Muscle layer of duodenum (tissue), 2 donors: ENCODE measurements at regions not wholly inside any gene's neighbourhood (a gene's known extent, or its start where the extent isn't known, plus 50 kb on each side); places are given as distances from the start of the nearest gene placed in this dataset.
"Not testable (repeated sequence)": the region's sequence is repeated elsewhere in the genome, so short reads cannot be mapped to it uniquely, and the experiment has no call there.

ENCODE experiments used
- H3K27ac ChIP-seq: one replicate; pipeline ENCODE4 v1.7.0; 2013; ENCODE audit warnings: mild to moderate bottlenecking, low read length
- H3K27me3 ChIP-seq: one replicate; pipeline ENCODE4 v1.7.0; 2013; ENCODE audit warnings: low read depth, mild to moderate bottlenecking, control low read depth, low read length
- H3K36me3 ChIP-seq, 2 donors: one replicate each; pipeline ENCODE4 v1.7.0; 2013; ENCODE audit warnings: low read length in 2 of 2, control low read depth in 1 of 2, mild to moderate bottlenecking in 1 of 2; ENCODE audit not compliant: insufficient read depth in 2 of 2, control insufficient read depth in 1 of 2
- H3K4me1 ChIP-seq, 2 donors: one replicate each; pipeline ENCODE4 v1.7.0; 2013; ENCODE audit warnings: low read length in 2 of 2, mild to moderate bottlenecking in 2 of 2, control low read depth in 1 of 2, moderate library complexity in 1 of 2; ENCODE audit not compliant: insufficient read depth in 2 of 2, control insufficient read depth in 1 of 2
- H3K4me3 ChIP-seq, 2 donors: one replicate each; pipeline ENCODE4 v1.7.0; 2013; ENCODE audit warnings: low read length in 2 of 2, low read depth in 1 of 2, mild to moderate bottlenecking in 1 of 2
- H3K9me3 ChIP-seq, 2 donors: one replicate each; pipeline ENCODE4 v1.7.0; 2013; ENCODE audit warnings: low read length in 2 of 2, control low read depth in 1 of 2, mild to moderate bottlenecking in 1 of 2; ENCODE audit not compliant: control insufficient read depth in 1 of 2
- donor health status: healthy.

DNA sequence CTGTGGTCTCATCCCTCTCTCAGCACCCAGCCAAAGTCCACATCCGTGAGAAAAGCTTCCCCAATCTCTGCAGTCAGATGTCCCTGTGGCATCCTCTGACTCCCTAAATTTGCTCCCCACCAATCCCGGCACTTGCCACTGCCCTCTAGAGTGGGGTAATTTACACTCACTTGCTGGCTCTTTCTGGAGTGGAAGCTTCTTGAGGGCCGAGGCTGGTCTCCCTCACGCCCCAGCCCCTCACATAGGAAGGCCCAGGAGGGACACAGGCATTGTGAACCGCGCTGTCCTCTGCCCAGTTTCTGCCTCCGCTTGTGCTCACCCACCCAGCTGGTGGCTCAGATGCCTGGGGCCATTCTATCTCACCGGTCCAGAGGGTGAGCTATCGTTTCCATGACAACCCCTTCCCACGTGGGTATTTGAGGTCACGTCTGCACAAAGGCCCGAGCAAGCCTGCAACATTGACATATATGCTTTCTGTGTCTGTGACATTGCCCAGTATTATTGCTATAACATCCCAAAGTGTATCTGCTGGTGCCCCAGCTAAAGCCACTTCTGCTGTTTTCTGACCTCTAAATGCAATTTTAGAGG lies 97.3 kb upstream of the CTBP2 start:
- Histone ChIP-seq H3K27ac (no peak overlapping the region), H3K36me3 (no peaks in the 10 kb centered on the region), H3K27me3 (no peaks in the 10 kb centered on the region), H3K4me1 (no peaks in the 10 kb centered on the region), H3K4me3 (no peak overlapping the region), H3K9me3 (no peaks in the 10 kb centered on the region)

DNA sequence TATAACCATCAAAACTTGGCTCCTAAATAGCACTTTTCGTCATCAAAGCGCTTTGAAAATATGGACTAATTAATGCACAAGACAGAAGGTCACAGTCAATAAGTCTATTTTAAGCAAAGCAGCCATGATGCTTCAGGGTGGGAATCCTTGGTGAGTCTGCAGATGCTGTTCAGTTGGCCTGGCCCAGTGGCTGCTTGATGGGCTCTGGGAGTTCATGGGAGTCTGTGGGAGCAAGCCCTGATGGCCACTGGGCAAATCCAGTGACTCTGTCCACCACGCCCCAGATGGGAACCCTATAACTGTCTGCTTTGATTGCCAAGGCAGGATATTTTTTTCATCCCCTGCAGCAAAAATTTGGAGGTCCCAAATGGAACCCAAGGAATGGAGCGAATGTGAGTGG lies 95.7 kb upstream of the CTBP2 start:
- Histone ChIP-seq H3K36me3 (no peaks in the 10 kb centered on the region), H3K4me3 (no peak overlapping the region), H3K9me3 (no peaks in the 10 kb centered on the region)

DNA sequence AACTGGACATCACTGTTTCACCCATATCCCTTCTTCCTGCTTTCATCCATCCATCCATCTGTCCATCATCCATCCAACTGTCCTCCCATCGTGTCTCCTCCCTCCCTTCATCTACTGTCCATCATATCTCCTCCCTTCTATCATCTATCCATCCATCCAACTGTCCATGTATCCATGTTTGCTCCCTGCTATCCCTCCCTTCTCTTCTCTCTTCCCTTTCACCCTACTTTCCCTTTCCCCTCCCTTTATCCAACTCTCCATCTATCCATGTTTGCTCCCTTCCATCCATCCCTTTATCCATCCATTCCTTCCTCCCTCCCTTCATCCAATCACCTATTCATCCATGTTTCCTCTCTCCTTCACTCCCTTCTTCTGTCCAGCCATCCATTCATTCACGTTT lies 92.6 kb upstream of the CTBP2 start:
- no peaks in the 10 kb centered on the region for H3K9me3 ChIP-seq
- no peak overlapping the region for H3K4me3 ChIP-seq
- no peak overlapping the region for H3K27ac ChIP-seq
- H3K27me3 ChIP-seq, result no peaks in the 10 kb centered on the region
- H3K36me3 ChIP-seq, result no peaks in the 10 kb centered on the region
- H3K4me1 ChIP-seq, result no peaks in the 10 kb centered on the region

More for the DNA sequence above, 95.7 kb upstream of the CTBP2 start:
- Histone ChIP-seq H3K27me3 (no peaks in the 10 kb centered on the region), H3K27ac (no peak overlapping the region), H3K4me1 (no peaks in the 10 kb centered on the region)

DNA sequence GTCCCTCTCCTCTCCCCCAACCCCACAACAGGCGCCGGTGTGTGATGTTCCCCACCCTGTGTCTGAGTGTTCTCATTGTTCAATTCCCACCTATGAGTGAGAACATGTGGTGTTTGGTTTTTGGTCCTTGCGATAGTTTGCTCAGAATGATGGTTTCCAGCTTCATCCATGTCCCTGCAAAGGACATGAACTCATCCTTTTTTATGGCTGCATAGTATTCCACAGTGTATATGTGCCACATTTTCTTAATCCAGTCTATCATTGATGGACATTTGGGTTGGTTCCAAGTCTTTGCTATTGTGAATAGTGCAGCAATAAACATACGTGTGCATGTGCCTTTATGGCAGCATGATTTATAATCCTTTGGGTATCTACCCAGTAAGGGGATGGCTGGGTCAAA lies 90.5 kb upstream of the CTBP2 start:
- H3K4me1 ChIP-seq, H3K9me3 ChIP-seq, H3K36me3 ChIP-seq, H3K4me3 ChIP-seq, H3K27me3 ChIP-seq, H3K27ac ChIP-seq: not testable (repeated sequence)

DNA sequence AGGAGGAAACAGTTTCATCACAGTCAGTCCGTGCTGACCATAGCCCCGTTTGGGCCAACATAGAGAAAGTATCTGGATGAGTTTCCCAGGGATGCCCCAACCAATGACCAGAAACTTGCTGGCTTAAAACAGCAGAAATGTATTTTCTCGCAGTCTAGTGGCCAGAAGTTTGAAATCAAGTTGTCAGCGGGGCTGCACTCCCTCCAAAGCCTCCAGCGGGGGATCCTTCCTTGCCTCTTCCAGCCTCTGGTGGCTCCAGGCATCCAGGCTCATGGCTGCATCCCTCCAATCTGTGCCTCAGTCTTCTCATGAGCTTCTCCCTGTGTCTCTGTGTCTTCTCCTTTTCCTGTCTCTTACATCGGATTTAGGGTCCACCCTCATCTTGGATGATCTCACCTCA lies 89.6 kb upstream of the CTBP2 start:
- Histone ChIP-seq H3K36me3 (no peaks in the 10 kb centered on the region), H3K4me1 (no peaks in the 10 kb centered on the region), H3K4me3 (no peak overlapping the region), H3K27ac (no peak overlapping the region), H3K27me3 (no peaks in the 10 kb centered on the region), H3K9me3 (no peaks in the 10 kb centered on the region)

DNA sequence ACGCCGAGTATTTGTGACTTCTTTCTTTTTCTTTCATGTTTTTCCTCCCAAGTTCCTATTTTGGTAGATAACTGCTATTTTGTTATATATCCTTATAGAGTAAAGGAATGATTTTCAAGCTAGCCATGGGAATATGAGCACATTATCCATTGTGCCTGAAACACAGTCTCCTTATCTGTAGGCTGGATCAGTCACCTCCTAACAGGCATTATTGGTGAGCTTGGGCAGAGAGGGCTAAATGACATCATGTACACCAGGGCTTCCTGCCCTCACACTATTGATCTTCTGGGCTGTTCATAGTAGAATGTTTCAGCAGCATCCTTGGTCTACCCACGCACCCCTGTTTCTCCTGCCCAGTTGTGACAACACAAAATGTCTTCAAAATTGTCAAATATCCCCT lies 88.1 kb upstream of the CTBP2 start:
- no peaks in the 10 kb centered on the region for H3K4me1 ChIP-seq
- H3K4me3 ChIP-seq, result no peak overlapping the region
- no peaks in the 10 kb centered on the region for H3K27me3 ChIP-seq
- H3K36me3 ChIP-seq, result no peaks in the 10 kb centered on the region
- H3K9me3 ChIP-seq, result no peaks in the 10 kb centered on the region
- no peak overlapping the region for H3K27ac ChIP-seq

DNA sequence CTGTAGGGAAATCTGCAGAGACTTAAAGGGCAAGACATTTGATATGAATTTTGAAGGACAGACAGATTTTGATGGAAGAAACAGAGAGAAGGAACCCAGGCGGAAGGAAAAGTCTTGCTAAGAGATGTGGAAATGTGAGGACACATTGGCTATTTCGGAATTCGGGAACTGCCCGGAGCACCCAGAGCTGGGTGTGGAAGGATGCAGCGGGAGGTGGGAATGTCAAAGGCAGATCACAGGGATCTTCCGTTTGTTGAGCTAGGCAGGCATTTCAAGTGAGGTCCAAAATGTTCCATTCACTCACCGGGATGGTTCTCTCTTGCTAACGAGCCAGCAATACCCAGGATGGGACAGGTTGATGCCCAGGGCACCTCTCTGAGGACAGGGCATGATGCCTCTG lies 87.2 kb upstream of the CTBP2 start:
- no peaks in the 10 kb centered on the region for H3K9me3 ChIP-seq
- no peak overlapping the region for H3K4me3 ChIP-seq
- no peaks in the 10 kb centered on the region for H3K4me1 ChIP-seq
- H3K27ac ChIP-seq, result no peak overlapping the region
- no peaks in the 10 kb centered on the region for H3K27me3 ChIP-seq
- H3K36me3 ChIP-seq, result no peaks in the 10 kb centered on the region

DNA sequence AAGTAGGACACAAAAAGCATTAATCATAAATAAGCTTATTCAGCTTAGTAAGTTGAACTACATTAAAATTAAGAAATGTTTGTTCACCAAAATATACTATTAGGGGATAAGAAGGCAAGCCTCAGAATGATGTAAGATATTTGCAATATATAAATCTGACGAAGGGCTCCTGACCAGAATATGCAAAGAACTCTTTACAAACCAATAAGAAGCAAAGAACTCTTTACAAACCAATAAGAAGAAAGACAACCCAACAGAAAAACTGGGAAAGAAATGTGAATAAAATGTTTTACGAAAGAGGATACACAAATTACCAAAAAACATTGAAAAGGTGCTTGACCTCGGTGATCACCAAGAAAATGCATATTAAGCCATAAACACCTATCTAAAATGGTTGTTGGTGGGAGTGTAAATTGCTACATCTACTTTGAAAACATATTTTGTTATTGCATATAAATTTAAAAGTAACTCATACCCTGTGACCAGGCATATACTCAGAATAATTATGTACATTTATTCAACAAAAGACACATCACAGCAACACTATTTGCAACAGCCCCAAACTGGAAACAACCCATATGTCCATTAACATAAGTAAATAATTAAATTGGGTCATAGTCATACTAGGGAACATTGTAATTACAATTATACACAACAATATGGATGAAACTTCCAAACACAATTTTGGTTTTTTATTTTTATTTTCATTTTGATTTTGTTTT lies 83.3 kb upstream of the CTBP2 start:
- no peak overlapping the region for H3K27ac ChIP-seq
- no peaks in the 10 kb centered on the region for H3K4me1 ChIP-seq
- peaks cover 0 to under 1% of the 10 kb centered on the region in 2 donors for H3K9me3 ChIP-seq
- H3K36me3 ChIP-seq, result no peaks in the 10 kb centered on the region
- H3K4me3 ChIP-seq, result no peak overlapping the region
- no peaks in the 10 kb centered on the region for H3K27me3 ChIP-seq

DNA sequence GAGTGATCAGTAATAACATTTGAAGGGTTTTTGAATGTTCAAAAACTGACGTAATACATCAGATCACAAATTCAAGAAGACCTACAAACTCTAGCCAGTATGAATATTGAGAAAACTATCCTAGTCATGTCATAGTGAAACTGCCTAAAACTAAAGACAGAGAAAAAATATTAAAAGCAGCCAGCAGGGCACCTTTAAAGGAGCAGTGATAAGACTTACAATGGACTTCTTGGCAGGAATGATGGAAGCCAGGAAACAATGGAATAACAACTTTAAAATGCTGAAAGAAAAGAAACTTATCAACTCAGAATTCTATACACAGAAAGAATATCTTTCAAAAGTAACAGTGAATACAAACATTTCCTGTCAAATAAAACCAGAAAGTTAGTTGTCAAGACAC lies 78.3 kb upstream of the CTBP2 start:
- Histone ChIP-seq H3K27ac (no peak overlapping the region), H3K27me3 (no peaks in the 10 kb centered on the region), H3K9me3 (peaks cover 0 to 4% of the 10 kb centered on the region in 2 donors), H3K4me1 (no peaks in the 10 kb centered on the region), H3K36me3 (no peaks in the 10 kb centered on the region), H3K4me3 (no peak overlapping the region)

DNA sequence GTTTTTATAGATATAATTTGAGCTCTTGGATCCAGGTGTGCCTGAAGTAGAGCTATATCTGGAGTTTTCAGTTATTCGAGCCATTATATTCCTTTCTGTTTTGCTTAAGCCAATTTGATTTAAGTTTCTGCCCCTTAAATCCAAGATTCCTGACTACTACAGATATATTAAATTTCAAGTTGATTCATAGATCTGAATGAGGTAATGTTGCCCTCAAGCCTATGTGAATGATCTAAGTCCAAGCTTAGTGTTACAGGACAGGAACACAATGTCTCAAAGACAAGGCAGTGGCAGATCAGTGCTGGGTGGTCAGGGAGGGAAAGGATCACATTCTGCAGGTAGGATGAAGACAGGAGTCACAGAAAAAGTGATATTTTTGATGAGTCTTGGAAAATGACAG lies 75.7 kb upstream of the CTBP2 start:
- Histone ChIP-seq H3K27ac (no peak overlapping the region), H3K27me3 (no peaks in the 10 kb centered on the region), H3K36me3 (no peaks in the 10 kb centered on the region), H3K9me3 (peaks cover 0 to 4% of the 10 kb centered on the region in 2 donors), H3K4me1 (no peaks in the 10 kb centered on the region), H3K4me3 (no peak overlapping the region)

DNA sequence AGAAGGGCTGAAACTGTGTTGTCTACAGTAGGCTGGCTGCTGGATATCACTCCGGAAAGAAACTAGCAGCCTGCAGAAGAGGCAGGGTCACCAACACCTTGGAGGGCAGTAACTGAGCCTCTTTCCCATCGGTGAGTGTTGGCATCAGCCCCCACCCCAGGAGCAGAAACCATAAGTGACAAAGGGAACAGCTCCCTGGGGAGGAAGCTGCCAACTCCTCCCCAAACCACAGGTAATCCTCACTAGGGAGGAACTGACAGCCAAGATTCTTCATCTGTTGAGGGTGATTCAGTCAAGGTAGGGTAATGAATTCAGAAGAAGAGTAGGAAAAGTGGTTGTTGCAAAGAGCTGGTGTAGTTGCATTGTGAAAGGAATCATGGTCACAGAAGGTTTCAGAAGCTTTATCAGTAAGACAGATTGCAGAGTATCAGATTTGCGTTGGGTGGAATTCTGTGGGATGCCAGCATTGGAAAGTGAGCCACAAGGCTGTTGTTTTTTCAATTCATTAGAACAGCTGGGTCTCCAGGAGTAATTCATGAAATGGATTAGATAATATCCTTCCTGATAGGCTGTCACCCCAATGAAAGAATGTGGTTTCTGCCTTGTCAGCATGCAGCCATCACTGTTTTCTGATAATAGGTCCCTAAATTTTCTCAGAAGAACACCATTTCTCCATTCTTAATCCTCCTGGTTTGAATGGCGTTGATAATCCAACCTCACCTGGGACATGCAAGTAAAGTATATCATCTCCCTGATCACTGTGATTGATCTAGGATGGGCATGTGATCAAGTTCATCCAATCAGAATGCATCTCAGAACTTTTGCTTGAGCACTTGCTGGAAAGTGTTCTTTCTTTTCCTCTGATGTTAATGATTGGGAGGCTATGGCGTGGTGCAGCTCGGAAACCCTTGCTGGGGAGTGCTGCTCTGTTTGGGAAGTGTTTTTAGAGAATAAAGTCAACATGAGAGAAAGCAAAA lies 75.0 kb upstream of the CTBP2 start:
- H3K27me3 ChIP-seq, result no peaks in the 10 kb centered on the region
- peaks cover 0 to 4% of the 10 kb centered on the region in 2 donors for H3K9me3 ChIP-seq
- no peaks in the 10 kb centered on the region for H3K36me3 ChIP-seq
- no peak overlapping the region for H3K27ac ChIP-seq
- no peaks in the 10 kb centered on the region for H3K4me1 ChIP-seq
- H3K4me3 ChIP-seq, result no peak overlapping the region
